ENCODE measurements at regions not wholly inside any gene's neighbourhood (a gene's known extent, or its start where the extent isn't known, plus 50 kb on each side); places are given as distances from the start of the nearest gene placed in this dataset.

DNA sequence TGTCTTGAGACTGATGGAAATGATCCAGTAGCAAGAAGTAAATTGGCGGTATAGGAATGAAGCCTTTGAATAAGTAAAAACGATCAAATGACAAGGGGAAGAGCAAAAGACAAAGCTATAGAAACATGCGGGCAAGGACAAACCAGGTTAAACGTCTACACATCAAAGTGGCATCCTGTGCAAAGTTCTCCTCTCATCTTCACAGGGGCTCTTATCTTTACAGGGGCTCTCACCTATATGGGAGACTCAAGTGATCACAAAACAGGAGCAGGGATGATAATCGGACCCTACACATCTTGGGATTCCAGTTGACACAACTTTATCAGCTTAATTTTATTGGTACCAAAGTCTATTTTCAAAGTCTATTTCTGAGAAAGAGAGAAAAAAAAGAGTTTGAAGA lies 1778.9 kb upstream of the CELF4 start:
- DNase-seq (ENCODE audit: low read depth, low spot score), result no peak
- TF ChIP-seq YY1 (IDR thresholded peaks at IDR 0.05; ENCODE audit: insufficient read depth, insufficient read length) (no peak), SUZ12 (IDR thresholded peaks at IDR 0.05; ENCODE audit: extremely low read depth, insufficient read depth, insufficient read length) (no peak), ZNF274 (IDR thresholded peaks at IDR 0.05; ENCODE audit: low read depth, low read length) (no peak)
- no peak overlapping the region for H3K4me3 ChIP-seq (ENCODE audit: insufficient read length, low read depth)
- H3K4me1 ChIP-seq (ENCODE audit: insufficient read depth, insufficient read length), result no peaks in the 10 kb centered on the region
- H3K9me3 ChIP-seq (ENCODE audit: insufficient read depth, low read length), result no peaks in the 10 kb centered on the region
- H3K9ac ChIP-seq (ENCODE audit: insufficient read length, low read depth), result no peak overlapping the region
- no peaks in the 10 kb centered on the region for H3K27me3 ChIP-seq (ENCODE audit: insufficient read depth, insufficient read length)
- H3K36me3 ChIP-seq (ENCODE audit: insufficient read depth, insufficient read length, low read length), result no peaks in the 10 kb centered on the region

DNA sequence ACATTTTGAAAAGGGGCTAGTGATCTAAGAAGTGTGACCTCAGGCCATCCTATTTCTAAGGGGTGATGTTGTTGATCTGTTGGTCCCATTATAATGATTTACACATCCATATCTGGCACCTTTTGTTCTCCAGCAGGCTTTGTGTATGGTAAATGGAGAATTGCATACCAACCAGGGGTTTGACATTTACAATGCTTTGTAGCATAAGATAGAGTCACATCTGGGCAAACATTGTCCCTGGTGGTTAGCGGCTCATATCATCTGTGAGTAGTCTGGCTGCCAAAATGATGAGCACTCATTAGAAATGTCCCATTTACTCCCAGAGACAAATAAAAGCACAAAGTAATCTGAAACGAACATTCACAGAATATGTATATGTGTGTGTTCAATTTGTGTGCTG lies 1775.5 kb upstream of the CELF4 start:
- Histone ChIP-seq H3K9ac (ENCODE audit: insufficient read length, low read depth) (no peak overlapping the region), H3K9me3 (ENCODE audit: insufficient read depth, low read length) (no peaks in the 10 kb centered on the region), H3K4me1 (ENCODE audit: insufficient read depth, insufficient read length) (no peaks in the 10 kb centered on the region), H3K36me3 (ENCODE audit: insufficient read depth, insufficient read length, low read length) (no peaks in the 10 kb centered on the region), H3K27me3 (ENCODE audit: insufficient read depth, insufficient read length) (no peaks in the 10 kb centered on the region), H3K4me3 (ENCODE audit: insufficient read length, low read depth) (no peak overlapping the region)
- TF ChIP-seq SUZ12 (IDR thresholded peaks at IDR 0.05; ENCODE audit: extremely low read depth, insufficient read depth, insufficient read length) (no peak), ZNF274 (IDR thresholded peaks at IDR 0.05; ENCODE audit: low read depth, low read length) (no peak), YY1 (IDR thresholded peaks at IDR 0.05; ENCODE audit: insufficient read depth, insufficient read length) (no peak)
- DNase-seq (ENCODE audit: low read depth, low spot score), result no peak

DNA sequence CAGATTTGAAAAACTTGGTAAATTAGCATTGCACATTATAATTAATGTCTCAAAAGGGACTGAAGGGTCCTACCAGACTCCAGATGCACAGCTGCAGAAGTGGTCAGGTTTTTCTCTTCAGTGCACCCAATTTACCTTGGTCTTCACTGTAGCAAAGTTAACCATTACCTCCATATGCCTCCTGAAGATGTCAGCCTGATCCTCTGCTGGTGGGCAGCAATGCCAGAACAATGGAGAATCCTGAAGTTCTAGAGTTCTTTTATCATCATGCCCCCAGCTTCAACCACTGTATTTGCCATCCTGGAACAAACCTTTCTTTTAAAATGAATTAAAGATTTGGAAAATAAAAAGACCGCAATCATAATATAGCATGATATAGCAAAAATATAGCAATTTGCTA lies 1774.8 kb upstream of the CELF4 start:
- Histone ChIP-seq H3K9me3 (ENCODE audit: insufficient read depth, low read length) (no peaks in the 10 kb centered on the region), H3K4me1 (ENCODE audit: insufficient read depth, insufficient read length) (no peaks in the 10 kb centered on the region), H3K4me3 (ENCODE audit: insufficient read length, low read depth) (no peak overlapping the region), H3K9ac (ENCODE audit: insufficient read length, low read depth) (no peak overlapping the region), H3K36me3 (ENCODE audit: insufficient read depth, insufficient read length, low read length) (no peaks in the 10 kb centered on the region), H3K27me3 (ENCODE audit: insufficient read depth, insufficient read length) (no peaks in the 10 kb centered on the region)
- TF ChIP-seq YY1 (IDR thresholded peaks at IDR 0.05; ENCODE audit: insufficient read depth, insufficient read length) (no peak), SUZ12 (IDR thresholded peaks at IDR 0.05; ENCODE audit: extremely low read depth, insufficient read depth, insufficient read length) (no peak), ZNF274 (IDR thresholded peaks at IDR 0.05; ENCODE audit: low read depth, low read length) (no peak)
- no peak for DNase-seq (ENCODE audit: low read depth, low spot score)

DNA sequence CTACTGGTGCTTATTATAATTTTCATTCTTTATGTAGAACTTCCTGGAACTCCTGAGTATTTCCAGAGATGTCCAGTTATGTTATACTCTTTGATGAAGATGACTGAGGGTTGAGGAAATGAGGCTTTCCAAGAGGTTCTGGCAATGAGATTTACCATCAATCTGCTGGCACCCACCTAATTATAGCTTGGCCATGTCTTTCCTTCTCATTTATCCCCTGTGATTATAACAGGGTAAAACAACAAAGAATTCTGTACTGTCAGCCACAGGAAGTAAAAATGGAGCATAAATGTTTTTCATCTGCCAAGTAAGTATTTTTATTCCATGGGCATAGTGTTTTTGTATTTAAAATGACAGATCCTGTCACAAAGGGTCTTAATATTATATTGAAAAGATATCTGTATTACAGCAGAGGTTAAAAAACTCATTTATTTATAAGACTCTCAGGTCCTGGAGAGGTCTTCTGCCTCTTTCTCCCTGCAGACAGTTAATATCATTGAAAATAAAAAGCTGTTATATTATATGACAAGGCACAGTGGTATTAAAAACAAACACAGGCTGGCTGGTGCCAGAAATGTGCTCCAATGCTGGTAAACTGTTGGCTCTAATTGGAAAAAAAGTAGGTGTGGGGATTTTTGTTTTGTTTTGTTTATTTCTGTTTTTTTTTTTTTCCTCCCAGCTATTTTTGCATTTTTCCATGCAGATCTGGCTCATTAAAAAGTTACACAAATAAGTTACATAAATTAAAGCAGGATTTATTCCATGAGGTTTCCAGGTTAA lies 1764.1 kb upstream of the CELF4 start:
- no peak for DNase-seq (ENCODE audit: low read depth, low spot score)
- Histone ChIP-seq H3K36me3 (ENCODE audit: insufficient read depth, insufficient read length, low read length) (no peaks in the 10 kb centered on the region), H3K9me3 (ENCODE audit: insufficient read depth, low read length) (no peaks in the 10 kb centered on the region), H3K9ac (ENCODE audit: insufficient read length, low read depth) (no peak overlapping the region), H3K4me1 (ENCODE audit: insufficient read depth, insufficient read length) (no peaks in the 10 kb centered on the region), H3K4me3 (ENCODE audit: insufficient read length, low read depth) (no peak overlapping the region), H3K27me3 (ENCODE audit: insufficient read depth, insufficient read length) (no peaks in the 10 kb centered on the region)
- no peak for TF ChIP-seq SUZ12 (IDR thresholded peaks at IDR 0.05; ENCODE audit: extremely low read depth, insufficient read depth, insufficient read length)
- TF ChIP-seq ZNF274 (IDR thresholded peaks at IDR 0.05; ENCODE audit: low read depth, low read length), result no peak
- no peak for TF ChIP-seq YY1 (IDR thresholded peaks at IDR 0.05; ENCODE audit: insufficient read depth, insufficient read length)

DNA sequence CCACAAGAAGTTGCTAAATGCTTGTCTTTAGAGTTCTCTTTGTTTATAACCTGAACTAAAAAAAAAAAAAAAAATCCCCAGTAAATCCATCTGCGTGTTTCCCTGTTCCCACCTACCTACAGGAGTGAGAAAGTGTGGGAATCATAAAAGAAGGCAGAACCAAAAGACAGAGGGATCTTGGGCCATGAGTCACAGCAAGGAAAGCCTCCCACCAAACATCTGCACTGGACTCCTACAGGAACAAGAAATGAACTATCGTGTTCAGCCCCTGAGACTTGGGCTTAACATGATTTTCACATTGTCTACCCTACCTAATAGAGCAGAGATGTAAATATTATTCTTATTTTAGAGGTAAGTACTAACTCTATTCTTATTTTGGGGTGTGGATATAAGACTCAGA lies 1761.2 kb upstream of the CELF4 start:
- TF ChIP-seq YY1 (IDR thresholded peaks at IDR 0.05; ENCODE audit: insufficient read depth, insufficient read length) (no peak), SUZ12 (IDR thresholded peaks at IDR 0.05; ENCODE audit: extremely low read depth, insufficient read depth, insufficient read length) (no peak), ZNF274 (IDR thresholded peaks at IDR 0.05; ENCODE audit: low read depth, low read length) (no peak)
- H3K9ac ChIP-seq (ENCODE audit: insufficient read length, low read depth), result no peak overlapping the region

DNA sequence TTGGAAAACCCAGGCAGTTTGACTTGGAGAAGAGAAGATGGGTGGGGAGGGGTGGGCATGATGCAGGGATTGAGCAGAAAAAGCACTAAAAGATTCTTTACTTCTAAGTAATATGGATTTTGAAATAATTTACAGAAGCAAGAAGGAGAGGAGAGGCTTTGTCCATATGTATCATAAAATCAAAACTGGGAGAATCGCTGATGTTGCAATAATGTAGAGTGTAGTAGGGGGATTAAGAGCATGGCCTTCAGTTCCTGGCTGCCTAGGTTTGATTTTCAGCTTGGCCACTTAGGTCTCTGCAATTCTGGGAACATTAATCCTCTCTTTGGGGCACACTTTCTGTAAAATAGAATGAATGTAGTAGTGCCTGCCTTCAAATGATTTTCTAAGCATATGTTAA lies 1760.4 kb upstream of the CELF4 start:
- no peaks in the 10 kb centered on the region for H3K36me3 ChIP-seq (ENCODE audit: insufficient read depth, insufficient read length, low read length)
- no peak overlapping the region for H3K9ac ChIP-seq (ENCODE audit: insufficient read length, low read depth)
- DNase-seq (ENCODE audit: low read depth, low spot score), result no peak
- no peak overlapping the region for H3K4me3 ChIP-seq (ENCODE audit: insufficient read length, low read depth)
- no peaks in the 10 kb centered on the region for H3K9me3 ChIP-seq (ENCODE audit: insufficient read depth, low read length)
- no peak for TF ChIP-seq YY1 (IDR thresholded peaks at IDR 0.05; ENCODE audit: insufficient read depth, insufficient read length)
- TF ChIP-seq ZNF274 (IDR thresholded peaks at IDR 0.05; ENCODE audit: low read depth, low read length), result no peak
- no peak for TF ChIP-seq SUZ12 (IDR thresholded peaks at IDR 0.05; ENCODE audit: extremely low read depth, insufficient read depth, insufficient read length)
- H3K27me3 ChIP-seq (ENCODE audit: insufficient read depth, insufficient read length), result no peaks in the 10 kb centered on the region
- H3K4me1 ChIP-seq (ENCODE audit: insufficient read depth, insufficient read length), result no peaks in the 10 kb centered on the region

More for the DNA sequence above, 1761.2 kb upstream of the CELF4 start:
- Histone ChIP-seq H3K4me1 (ENCODE audit: insufficient read depth, insufficient read length) (no peaks in the 10 kb centered on the region), H3K9me3 (ENCODE audit: insufficient read depth, low read length) (no peaks in the 10 kb centered on the region), H3K36me3 (ENCODE audit: insufficient read depth, insufficient read length, low read length) (no peaks in the 10 kb centered on the region), H3K4me3 (ENCODE audit: insufficient read length, low read depth) (no peak overlapping the region), H3K27me3 (ENCODE audit: insufficient read depth, insufficient read length) (no peaks in the 10 kb centered on the region)
- DNase-seq (ENCODE audit: low read depth, low spot score), result no peak

DNA sequence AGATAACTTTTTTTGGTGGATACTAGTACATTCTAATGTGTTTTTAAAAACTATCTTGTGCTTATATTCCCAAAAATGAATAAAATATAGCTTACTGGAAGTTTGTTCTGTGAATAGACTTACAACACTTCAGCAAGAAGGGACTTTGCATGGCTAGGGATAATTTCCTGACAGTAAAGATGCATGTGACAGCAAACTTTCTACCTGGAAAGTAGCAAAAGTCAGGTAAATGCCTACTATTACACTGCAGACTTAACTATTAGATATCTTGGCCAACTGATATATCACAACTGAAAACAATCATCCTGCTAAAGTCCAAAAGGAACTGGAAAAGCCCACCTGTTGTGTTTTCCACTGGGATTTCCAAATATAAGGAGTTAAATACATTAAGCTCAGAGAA lies 1753.5 kb upstream of the CELF4 start:
- Histone ChIP-seq H3K4me3 (ENCODE audit: insufficient read length, low read depth) (no peak overlapping the region), H3K9me3 (ENCODE audit: insufficient read depth, low read length) (no peaks in the 10 kb centered on the region), H3K27me3 (ENCODE audit: insufficient read depth, insufficient read length) (no peaks in the 10 kb centered on the region), H3K4me1 (ENCODE audit: insufficient read depth, insufficient read length) (no peaks in the 10 kb centered on the region), H3K36me3 (ENCODE audit: insufficient read depth, insufficient read length, low read length) (no peaks in the 10 kb centered on the region), H3K9ac (ENCODE audit: insufficient read length, low read depth) (no peak overlapping the region)
- DNase-seq (ENCODE audit: low read depth, low spot score), result no peak
- TF ChIP-seq ZNF274 (IDR thresholded peaks at IDR 0.05; ENCODE audit: low read depth, low read length) (no peak), YY1 (IDR thresholded peaks at IDR 0.05; ENCODE audit: insufficient read depth, insufficient read length) (no peak), SUZ12 (IDR thresholded peaks at IDR 0.05; ENCODE audit: extremely low read depth, insufficient read depth, insufficient read length) (no peak)

Measured in NT2/D1 (cell line).